Skeletal muscle tissue (tissue), 3 donors: ENCODE measurements at regions not wholly inside any gene's neighbourhood (a gene's known extent, or its start where the extent isn't known, plus 50 kb on each side); places are given as distances from the start of the nearest gene placed in this dataset.

Source experiments
- H3K27ac ChIP-seq: one replicate; pipeline ENCODE4 v1.7.0; 2013; ENCODE audit warnings: mild to moderate bottlenecking, low read depth, low read length, inconsistent platforms
- H3K27me3 ChIP-seq, 3 donors: one replicate each; pipeline ENCODE4 v1.7.0; 2013; ENCODE audit warnings: low read length in 3 of 3; ENCODE audit not compliant: control insufficient read depth in 3 of 3, insufficient read depth in 3 of 3
- H3K36me3 ChIP-seq, 3 donors: one replicate each; pipeline ENCODE4 v1.7.0; 2013; ENCODE audit warnings: low read length in 3 of 3; ENCODE audit not compliant: control insufficient read depth in 3 of 3, insufficient read depth in 3 of 3
- H3K4me1 ChIP-seq, 3 donors: one replicate each; pipeline ENCODE4 v1.7.0; 2013; ENCODE audit warnings: low read length in 3 of 3, mild to moderate bottlenecking in 3 of 3; ENCODE audit not compliant: control insufficient read depth in 3 of 3, insufficient read depth in 3 of 3
- H3K4me3 ChIP-seq, 3 donors: one replicate each; pipeline ENCODE4 v1.7.0; 2013; ENCODE audit warnings: low read length in 3 of 3
- H3K9ac ChIP-seq, 3 donors: one replicate each; pipeline ENCODE4 v1.7.0; 2013; ENCODE audit warnings: low read length in 3 of 3, mild to moderate bottlenecking in 3 of 3, moderate library complexity in 2 of 3, low read depth in 1 of 3
- H3K9me3 ChIP-seq, 3 donors: one replicate each; pipeline ENCODE4 v1.7.0; 2013; ENCODE audit warnings: low read length in 3 of 3; ENCODE audit not compliant: control insufficient read depth in 3 of 3
- donor health status: Osteomylitis.

- H3K9ac ChIP-seq = no peak overlapping the region
- H3K27ac ChIP-seq = no peak overlapping the region
- no peaks in the 10 kb centered on the region for H3K9me3 ChIP-seq
- H3K4me3 ChIP-seq = no peak overlapping the region
- H3K4me1 ChIP-seq = no peaks in the 10 kb centered on the region
- no peaks in the 10 kb centered on the region for H3K27me3 ChIP-seq
- H3K36me3 ChIP-seq = no peaks in the 10 kb centered on the region
Measured at GRCh38 chr16:13425836-13426235, 494.1 kb upstream of the ERCC4 start.

GRCh38 chr16:13426269-13426668, 493.7 kb upstream of the ERCC4 start:
- no peak overlapping the region for H3K9ac ChIP-seq
- H3K4me1 ChIP-seq = no peaks in the 10 kb centered on the region
- no peak overlapping the region for H3K27ac ChIP-seq
- H3K9me3 ChIP-seq = no peaks in the 10 kb centered on the region
- no peaks in the 10 kb centered on the region for H3K36me3 ChIP-seq
- H3K4me3 ChIP-seq = no peak overlapping the region
- no peaks in the 10 kb centered on the region for H3K27me3 ChIP-seq

GRCh38 chr16:13426736-13427135, 493.2 kb upstream of the ERCC4 start:
- H3K27me3 ChIP-seq = no peaks in the 10 kb centered on the region
- H3K4me1 ChIP-seq = no peaks in the 10 kb centered on the region
- no peak overlapping the region for H3K4me3 ChIP-seq
- no peaks in the 10 kb centered on the region for H3K36me3 ChIP-seq
- H3K9ac ChIP-seq = no peak overlapping the region
- no peaks in the 10 kb centered on the region for H3K9me3 ChIP-seq
- H3K27ac ChIP-seq = no peak overlapping the region

- no peaks in the 10 kb centered on the region for H3K9me3 ChIP-seq
- no peak overlapping the region for H3K4me3 ChIP-seq
- H3K27me3 ChIP-seq = no peaks in the 10 kb centered on the region
- no peaks in the 10 kb centered on the region for H3K36me3 ChIP-seq
- H3K4me1 ChIP-seq = no peaks in the 10 kb centered on the region
- H3K27ac ChIP-seq = no peak overlapping the region
- H3K9ac ChIP-seq = no peak overlapping the region
Measured at GRCh38 chr16:13427943-13428342, 492.0 kb upstream of the ERCC4 start.

- no peak overlapping the region for H3K27ac ChIP-seq
- H3K4me1 ChIP-seq = no peaks in the 10 kb centered on the region
- no peak overlapping the region for H3K4me3 ChIP-seq
- H3K9me3 ChIP-seq = no peaks in the 10 kb centered on the region
- no peaks in the 10 kb centered on the region for H3K36me3 ChIP-seq
- H3K27me3 ChIP-seq = no peaks in the 10 kb centered on the region
- H3K9ac ChIP-seq = no peak overlapping the region
Measured at GRCh38 chr16:13429416-13429815, 490.5 kb upstream of the ERCC4 start.

GRCh38 chr16:13435415-13435814, 484.5 kb upstream of the ERCC4 start:
- Histone ChIP-seq H3K27me3 (no peaks in the 10 kb centered on the region), H3K36me3 (no peaks in the 10 kb centered on the region), H3K27ac (no peak overlapping the region), H3K4me3 (no peak overlapping the region), H3K9me3 (no peaks in the 10 kb centered on the region), H3K9ac (no peak overlapping the region), H3K4me1 (no peaks in the 10 kb centered on the region)

GRCh38 chr16:13435873-13436474, 484.0 kb upstream of the ERCC4 start:
- Histone ChIP-seq H3K4me1 (no peaks in the 10 kb centered on the region), H3K36me3 (no peaks in the 10 kb centered on the region), H3K9me3 (no peaks in the 10 kb centered on the region), H3K27ac (no peak overlapping the region), H3K4me3 (no peak overlapping the region), H3K9ac (no peak overlapping the region), H3K27me3 (no peaks in the 10 kb centered on the region)

- no peak overlapping the region for H3K4me3 ChIP-seq
- no peaks in the 10 kb centered on the region for H3K4me1 ChIP-seq
- no peaks in the 10 kb centered on the region for H3K27me3 ChIP-seq
- H3K9me3 ChIP-seq = no peaks in the 10 kb centered on the region
- no peaks in the 10 kb centered on the region for H3K36me3 ChIP-seq
- H3K9ac ChIP-seq = no peak overlapping the region
- H3K27ac ChIP-seq = no peak overlapping the region
Measured at GRCh38 chr16:13436641-13437412, 483.1 kb upstream of the ERCC4 start.

- no peak overlapping the region for H3K27ac ChIP-seq
- H3K9me3 ChIP-seq = no peaks in the 10 kb centered on the region
- H3K27me3 ChIP-seq = no peaks in the 10 kb centered on the region
- no peaks in the 10 kb centered on the region for H3K36me3 ChIP-seq
- no peaks in the 10 kb centered on the region for H3K4me1 ChIP-seq
- no peak overlapping the region for H3K9ac ChIP-seq
- no peak overlapping the region for H3K4me3 ChIP-seq
Measured at GRCh38 chr16:13437413-13437795, 482.6 kb upstream of the ERCC4 start.

GRCh38 chr16:13438064-13438463, 481.9 kb upstream of the ERCC4 start:
- Histone ChIP-seq H3K27ac (no peak overlapping the region), H3K9me3 (no peaks in the 10 kb centered on the region), H3K4me3 (no peak overlapping the region), H3K27me3 (no peaks in the 10 kb centered on the region), H3K4me1 (no peaks in the 10 kb centered on the region), H3K9ac (no peak overlapping the region), H3K36me3 (no peaks in the 10 kb centered on the region)
